ENCODE measurements at regions not wholly inside any gene's neighbourhood (a gene's known extent, or its start where the extent isn't known, plus 50 kb on each side); places are given as distances from the start of the nearest gene placed in this dataset.
A peak's percentile ranks its signal among the peaks of the same experiment; 100 is the strongest.

GRCh38 chr22:25399649-25400151 lies 164.8 kb upstream of the GRK3 start:
- TF ChIP-seq CTCF (IDR thresholded peaks at IDR 0.05) = no peak
- no peak for TF ChIP-seq POLR2AphosphoS5 (IDR thresholded peaks at IDR 0.05; ENCODE audit: insufficient read depth in 1 of 2, low read depth in 1 of 2)
- no peak for TF ChIP-seq POLR2A (IDR thresholded peaks at IDR 0.05)
- H3K27ac ChIP-seq = no peak overlapping the region
- DNase-seq (ENCODE audit: extremely low spot score in 2 of 2) = no peak
- no peak overlapping the region for H3K4me3 ChIP-seq
- H3K27me3 ChIP-seq = no peaks in the 10 kb centered on the region
- no peaks in the 10 kb centered on the region for H3K36me3 ChIP-seq
- intact Hi-C loops (cut with DNase I) = no loop called here
- H3K9me3 ChIP-seq = no peaks in the 10 kb centered on the region
- peaks cover 44% of the 10 kb centered on the region for H3K4me1 ChIP-seq

- H3K36me3 ChIP-seq = no peaks in the 10 kb centered on the region
- no peaks in the 10 kb centered on the region for H3K27me3 ChIP-seq
- H3K9me3 ChIP-seq = no peaks in the 10 kb centered on the region
- peaks cover 50% of the 10 kb centered on the region for H3K4me1 ChIP-seq
- H3K4me3 ChIP-seq = no peak overlapping the region
- DNase-seq (ENCODE audit: extremely low spot score in 2 of 2) = no peak
- TF ChIP-seq CTCF (IDR thresholded peaks at IDR 0.05) (no peak), POLR2A (IDR thresholded peaks at IDR 0.05) (no peak), POLR2AphosphoS5 (IDR thresholded peaks at IDR 0.05; ENCODE audit: insufficient read depth in 1 of 2, low read depth in 1 of 2) (no peak)
- H3K27ac ChIP-seq = peak overlapping the region; percentile 95
- intact Hi-C loops (cut with DNase I) = no loop called here
Observed at GRCh38 chr22:25402160-25402500, 162.3 kb upstream of the GRK3 start.

DNA sequence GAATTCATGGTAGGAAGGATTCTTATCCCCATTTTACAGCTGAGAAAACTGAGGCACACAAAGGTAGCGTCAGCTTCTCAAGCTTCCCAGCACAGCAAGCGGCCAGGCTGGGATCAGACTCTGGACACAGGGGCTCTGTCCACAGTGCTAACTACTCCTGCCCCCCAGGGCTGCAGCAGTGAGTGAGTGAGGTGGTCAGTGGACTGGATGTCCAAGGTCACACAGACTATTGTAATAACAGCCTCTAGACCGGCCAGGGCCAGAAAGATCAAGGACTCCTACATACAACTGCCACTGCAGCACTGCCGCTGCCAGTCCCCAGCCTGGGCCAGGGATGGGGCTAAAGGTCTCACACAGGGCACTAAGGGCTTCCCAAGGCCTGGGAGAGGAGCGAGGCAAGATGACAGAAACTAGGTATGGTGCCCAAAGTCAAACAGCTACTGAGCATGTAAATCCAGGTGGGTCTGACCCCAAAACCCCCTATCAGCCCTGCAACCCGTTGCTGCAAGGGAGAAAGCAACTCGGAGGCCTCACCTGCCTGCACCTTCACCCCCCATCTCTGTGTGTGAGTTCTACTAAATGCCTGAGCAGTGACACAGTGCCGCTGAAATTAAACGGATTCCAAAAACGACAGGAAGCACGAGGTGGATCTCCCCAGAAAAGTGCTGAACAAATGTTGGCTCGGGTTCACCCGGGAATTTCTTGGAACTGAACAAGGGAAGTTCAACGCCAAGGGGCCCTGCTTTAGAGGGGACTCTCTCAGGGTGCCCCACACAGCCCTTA lies 161.8 kb upstream of the GRK3 start:
- H3K27ac ChIP-seq = peak overlapping the region; percentile 95
- H3K4me3 ChIP-seq = peak overlapping the region; percentile 66 to 80
- H3K4me1 ChIP-seq = peaks cover 50% of the 10 kb centered on the region
- no peaks in the 10 kb centered on the region for H3K9me3 ChIP-seq
- intact Hi-C loops (cut with DNase I) = no loop called here
- no peaks in the 10 kb centered on the region for H3K27me3 ChIP-seq
- DNase-seq (ENCODE audit: extremely low spot score in 2 of 2) = peak in 1 of 2 donors; percentile 85
- no peaks in the 10 kb centered on the region for H3K36me3 ChIP-seq
- TF ChIP-seq CTCF (IDR thresholded peaks at IDR 0.05) (no peak), POLR2AphosphoS5 (IDR thresholded peaks at IDR 0.05; ENCODE audit: insufficient read depth in 1 of 2, low read depth in 1 of 2) (no peak), POLR2A (IDR thresholded peaks at IDR 0.05) (no peak)

- DNase-seq (ENCODE audit: extremely low spot score in 2 of 2) = peak in 1 of 2 donors; percentile 83
- Histone ChIP-seq H3K4me1 (peaks cover 50% of the 10 kb centered on the region), H3K27me3 (no peaks in the 10 kb centered on the region), H3K4me3 (peak overlapping the region; percentile 66 to 80), H3K36me3 (no peaks in the 10 kb centered on the region), H3K9me3 (no peaks in the 10 kb centered on the region), H3K27ac (peak overlapping the region; percentile 95)
- intact Hi-C loops (cut with DNase I) = no loop called here
- TF ChIP-seq POLR2A (IDR thresholded peaks at IDR 0.05) (no peak), CTCF (IDR thresholded peaks at IDR 0.05) (no peak)
Observed at GRCh38 chr22:25403284-25403810, 161.1 kb upstream of the GRK3 start.

Data from vagina (tissue), 2 donors.